Left cardiac atrium (tissue), 4 donors: ENCODE measurements at regions not wholly inside any gene's neighbourhood (a gene's known extent, or its start where the extent isn't known, plus 50 kb on each side); places are given as distances from the start of the nearest gene placed in this dataset.
A peak's percentile ranks its signal among the peaks of the same experiment; 100 is the strongest.

Experiments
- ATAC-seq, 2 donors: fragments of 200-7000 bp; cut with Tn5 transposase; one replicate each; pipeline ENCODE4 v1.9.1; 2020; ENCODE audit warnings: mild to moderate bottlenecking in 2 of 2, moderate library complexity in 2 of 2
- DNase-seq: peaks from one replicate; pipeline ENCODE4 v3.0.0-alpha.2; 2020
- intact Hi-C, 2 donors: fragments of 100-400 bp; cut with DNase I; formaldehyde crosslinking; loops; one replicate each; pipeline versions ENCODE4 v1.14.1 to v1.15.1; 2022 to 2023
- donor health status: DM: no; HTN: yes; CAD: no.
- donor health status: DM: no; HTN: yes; CAD: no; lungs with severe emphysema.
- donor health status: DM: yes; HTN: yes; CAD: no.
- donor health status: Dilated cardiomyopathy.

DNA sequence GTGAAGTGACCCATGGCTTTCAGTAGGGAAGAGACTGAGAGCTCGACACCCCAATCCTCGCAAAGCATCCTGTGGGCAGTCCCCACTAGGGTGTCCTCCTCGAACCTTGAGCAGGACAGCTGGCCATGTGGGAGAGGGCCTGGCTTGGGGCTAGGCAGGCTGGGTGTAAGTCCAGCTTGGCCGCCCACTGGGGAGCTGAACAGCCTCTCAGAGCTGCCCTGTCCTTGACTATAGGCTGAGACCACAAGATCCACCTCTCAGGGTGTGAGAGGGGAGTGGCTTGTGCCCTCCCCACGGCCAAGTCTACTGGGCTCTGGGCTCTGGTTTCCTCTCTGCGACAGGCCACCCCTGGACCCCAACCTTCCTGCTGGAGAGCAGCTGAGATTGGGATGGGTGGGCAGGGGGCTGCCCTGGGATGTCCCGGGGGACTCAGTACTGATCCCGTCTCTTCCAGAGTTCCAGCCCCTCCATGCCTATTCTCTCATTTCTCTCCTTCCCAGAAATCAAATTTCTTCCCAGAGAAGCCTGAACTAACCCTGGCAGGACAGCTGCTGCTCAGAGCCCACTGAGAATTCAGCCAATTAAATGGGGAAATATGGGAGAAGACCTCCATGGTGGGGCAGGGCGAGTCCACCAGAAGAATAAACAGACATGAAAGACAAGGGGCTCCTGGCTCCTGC is 282.9 kb downstream of the PTPRU start:
- ATAC-seq (no peak), DNase-seq (no peak)
- intact Hi-C loops = no loop called here

- intact Hi-C loops = no loop called here
- DNase-seq (no peak), ATAC-seq (no peak)
Observed at GRCh38 chr1:29518183-29518835, 282.0 kb downstream of the PTPRU start.

GRCh38 chr1:29517251-29518086 is 281.1 kb downstream of the PTPRU start:
- DNase-seq = no peak
- no peak for ATAC-seq
- intact Hi-C loops = no loop called here

DNA sequence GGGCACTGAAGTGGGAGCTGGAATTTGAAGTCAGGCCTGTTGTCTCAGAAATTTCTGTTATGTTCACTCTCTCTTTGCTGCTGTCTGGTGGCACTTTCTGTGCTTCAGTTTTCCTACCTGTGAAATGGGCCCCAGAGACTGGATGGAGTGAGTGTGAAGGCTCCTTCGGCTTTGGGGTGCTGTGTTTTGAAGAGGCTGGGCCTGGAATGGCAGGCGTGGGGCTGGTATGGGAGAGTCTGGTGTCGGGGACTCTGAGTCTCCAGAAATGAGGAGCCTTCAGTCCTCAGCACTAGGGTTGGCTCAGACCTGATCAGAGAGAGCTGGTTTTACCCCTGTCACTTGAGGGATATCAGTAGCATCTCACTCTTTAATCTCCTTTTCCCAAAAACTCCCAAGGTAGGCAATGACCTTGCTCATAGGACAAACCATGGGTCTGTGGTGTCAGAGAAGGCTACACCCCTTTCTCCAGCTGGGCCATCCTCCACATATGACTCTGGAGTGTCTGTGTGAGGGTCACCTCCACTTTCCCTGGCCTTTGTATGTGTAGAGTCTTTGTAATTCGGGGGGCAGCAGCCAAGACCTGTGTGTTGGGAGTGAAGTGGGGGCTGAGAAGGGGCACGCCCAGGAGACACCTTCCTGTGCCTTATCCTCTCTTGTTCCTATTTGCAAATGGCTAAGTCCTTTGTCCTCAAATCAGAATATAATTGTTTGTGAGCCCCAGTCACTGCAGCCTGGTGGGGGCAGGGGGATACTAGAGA is 279.9 kb downstream of the PTPRU start:
- intact Hi-C loops = no loop called here

DNA sequence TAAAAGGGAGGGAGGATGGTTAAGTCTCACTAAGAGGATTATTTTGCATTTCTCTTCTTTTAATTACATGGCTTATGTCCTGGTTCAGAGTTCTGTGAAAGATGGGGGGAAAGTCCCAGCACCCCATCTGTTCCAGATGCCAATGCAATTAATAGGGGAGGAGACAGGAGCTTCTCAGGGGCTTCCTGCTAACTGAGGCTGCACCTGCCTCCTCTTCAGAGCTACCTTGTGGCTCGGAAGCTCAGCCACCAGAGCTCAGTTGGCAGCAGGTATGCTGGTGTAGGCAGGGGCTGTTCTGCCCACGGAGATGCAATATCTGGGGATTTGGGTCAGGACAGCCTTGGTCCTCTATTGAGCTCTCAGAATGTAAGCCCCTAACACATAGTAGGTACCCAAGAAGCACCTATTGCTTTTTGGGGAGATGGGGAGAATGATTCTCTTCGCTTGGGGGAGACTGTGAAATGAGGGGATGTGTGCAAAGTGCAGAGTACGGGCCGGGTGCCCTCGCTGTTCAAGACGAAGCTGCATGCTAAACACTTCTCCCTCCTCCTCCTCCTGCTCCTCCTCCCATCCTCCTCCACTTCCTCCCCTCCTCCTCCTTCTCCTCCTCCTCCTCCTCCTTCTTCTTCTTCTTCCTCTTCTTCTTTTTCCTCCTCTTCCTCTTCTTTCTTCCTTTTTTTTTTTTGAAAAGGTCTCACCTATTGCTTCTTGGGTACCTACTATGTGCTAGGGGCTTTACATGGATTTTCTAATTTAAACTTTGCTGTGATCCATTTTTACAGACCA is 279.0 kb downstream of the PTPRU start:
- intact Hi-C loops = no loop called here
- no peak for DNase-seq
- no peak for ATAC-seq

More for the DNA sequence above, 279.9 kb downstream of the PTPRU start:
- DNase-seq = no peak
- no peak for ATAC-seq

DNA sequence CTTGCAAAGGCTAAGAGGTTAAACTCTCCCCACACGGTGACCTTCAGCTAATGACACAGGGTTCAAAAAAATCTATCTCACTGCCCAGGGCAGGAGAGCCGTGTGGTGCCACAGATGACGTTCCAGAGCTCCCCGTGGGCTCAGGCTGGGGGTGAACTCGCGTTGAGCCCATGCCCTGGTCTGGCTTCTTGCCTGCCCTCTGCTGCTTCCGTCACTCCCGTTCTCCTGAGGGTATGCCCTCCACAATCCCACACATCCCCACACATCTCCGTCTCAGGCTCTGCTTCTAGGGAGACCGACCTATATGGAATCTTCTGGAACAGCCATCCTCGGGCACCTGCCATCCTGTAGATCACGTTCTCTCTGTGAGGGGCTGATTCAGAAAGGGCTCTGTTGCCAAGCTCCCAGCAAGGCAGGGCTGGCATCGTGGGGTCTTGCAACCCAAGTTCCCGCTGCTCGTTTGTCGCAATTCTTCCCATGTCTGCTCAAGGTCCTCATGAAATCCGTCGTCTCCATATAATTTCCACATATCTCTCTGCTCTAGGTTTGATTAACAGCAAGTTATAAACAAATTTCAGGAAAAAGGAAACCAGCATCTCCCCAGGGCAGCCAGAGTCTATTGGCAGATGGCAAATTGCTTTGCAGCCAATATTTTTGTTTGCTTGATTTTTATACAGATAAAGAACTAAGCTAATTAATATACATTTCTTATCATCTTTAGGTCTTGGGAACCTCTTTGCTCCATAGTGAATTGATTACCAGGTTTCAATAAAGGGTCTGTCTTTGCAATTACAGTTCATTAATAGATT is 278.2 kb downstream of the PTPRU start:
- DNase-seq (no peak), ATAC-seq (no peak)
- intact Hi-C loops = no loop called here

DNA sequence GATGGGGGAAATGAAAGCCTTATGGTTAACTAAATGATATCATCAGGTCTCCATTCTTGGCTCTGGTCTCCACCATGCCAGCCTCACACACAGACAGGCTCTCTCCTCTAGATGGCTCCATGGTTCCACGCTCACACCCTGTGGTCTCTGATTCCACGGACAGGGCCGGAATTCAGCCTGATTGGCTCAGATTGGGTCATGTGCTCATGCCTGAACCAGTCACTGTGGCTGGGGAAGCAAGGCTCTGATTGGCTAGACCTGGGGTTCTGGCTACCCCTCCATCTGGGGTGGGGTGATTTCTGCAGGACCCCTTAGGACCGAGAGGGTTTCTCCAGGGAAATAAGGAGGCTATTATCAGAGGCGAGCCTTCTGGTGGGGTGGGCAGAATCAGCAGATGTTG is 277.0 kb downstream of the PTPRU start:
- DNase-seq (no peak), ATAC-seq (peak; percentile 50 to 62)
- intact Hi-C loops = no loop called here

DNA sequence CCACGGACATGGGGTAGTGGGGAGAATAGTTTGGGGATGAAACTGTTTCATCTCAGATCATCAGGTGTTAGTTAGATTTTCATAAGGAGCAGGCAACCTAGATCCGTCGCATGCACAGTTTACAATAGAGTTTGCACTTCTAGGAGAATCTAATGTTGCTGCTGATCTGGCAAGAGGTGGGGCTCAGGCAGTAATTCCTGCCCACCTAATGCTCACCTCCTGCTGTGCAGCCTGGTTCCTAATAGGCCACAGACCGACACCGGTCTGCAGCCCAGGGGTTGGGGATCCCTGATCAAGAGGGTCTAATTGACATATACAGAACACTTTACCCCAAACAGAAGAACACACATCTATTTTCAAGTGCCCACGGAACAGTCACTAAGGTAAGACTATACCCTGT is 275.1 kb downstream of the PTPRU start:
- intact Hi-C loops = no loop called here

DNA sequence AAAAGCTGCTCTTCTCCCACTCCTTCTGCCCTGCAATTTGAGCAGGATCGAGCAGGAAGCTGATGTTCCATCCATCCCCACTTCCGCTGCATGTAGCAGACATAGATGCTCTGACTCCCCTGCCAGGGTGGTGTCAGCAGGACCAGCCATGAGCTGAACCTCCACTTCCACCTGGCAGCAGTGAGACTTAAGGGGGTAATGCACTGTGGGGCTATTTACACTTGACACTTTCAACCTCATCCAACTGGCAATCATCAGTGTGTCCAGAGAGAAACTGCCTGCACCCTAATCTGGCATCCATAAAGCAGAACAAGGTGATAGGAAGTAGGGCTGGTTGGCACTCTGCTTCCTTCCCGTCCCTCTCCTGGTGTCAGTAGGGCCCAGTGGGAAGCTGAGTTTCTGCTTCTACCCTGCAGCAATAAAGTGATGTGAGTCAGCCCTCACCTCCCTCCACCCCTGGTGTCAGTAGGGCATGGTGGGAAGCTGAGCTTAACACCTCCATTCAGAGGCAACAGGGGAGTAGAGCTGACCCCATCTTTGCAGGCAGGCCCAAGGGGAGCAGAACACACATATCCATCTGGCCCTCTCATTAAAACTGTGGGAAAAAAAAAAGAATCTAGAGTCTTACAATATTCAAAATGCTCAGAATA is 272.3 kb downstream of the PTPRU start:
- DNase-seq = no peak

More for the DNA sequence above, 275.1 kb downstream of the PTPRU start:
- DNase-seq (no peak), ATAC-seq (no peak)

GRCh38 chr1:29506678-29507225 is 270.4 kb downstream of the PTPRU start:
- intact Hi-C loops = no loop called here
- ATAC-seq (no peak), DNase-seq (no peak)

More for the DNA sequence above, 272.3 kb downstream of the PTPRU start:
- no peak for ATAC-seq
- intact Hi-C loops = no loop called here

GRCh38 chr1:29505532-29506220 is 269.4 kb downstream of the PTPRU start:
- intact Hi-C loops = no loop called here
- ATAC-seq (no peak), DNase-seq (no peak)

- intact Hi-C loops = no loop called here
- ATAC-seq (no peak), DNase-seq (no peak)
Observed at GRCh38 chr1:29504709-29505410, 268.5 kb downstream of the PTPRU start.

DNA sequence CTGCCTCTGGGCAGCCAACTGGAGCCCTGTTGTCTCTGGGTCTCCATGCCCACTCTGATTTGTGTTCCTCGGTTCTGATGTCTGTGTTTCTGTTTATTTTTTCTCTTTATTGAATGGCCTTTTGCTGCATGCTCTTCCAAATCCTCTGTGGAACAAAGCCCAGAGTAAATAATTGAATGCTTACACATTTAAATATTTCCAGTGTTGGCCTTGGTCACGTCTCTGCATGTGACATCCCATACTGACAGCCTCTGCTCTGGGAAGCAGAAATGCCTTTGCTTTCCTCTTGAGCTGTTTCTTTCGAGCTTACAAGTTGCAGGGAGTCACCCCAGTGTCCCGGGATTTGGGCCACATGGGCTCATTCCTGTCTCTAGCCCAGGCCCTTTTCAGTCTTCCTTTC is 267.9 kb downstream of the PTPRU start:
- ATAC-seq (no peak), DNase-seq (no peak)
- intact Hi-C loops = no loop called here

- ATAC-seq = no peak
- intact Hi-C loops = no loop called here
- DNase-seq = no peak
Observed at GRCh38 chr1:29502911-29503840, 266.9 kb downstream of the PTPRU start.
